IPS-18a (cell line): ENCODE measurements at regions not wholly inside any gene's neighbourhood (a gene's known extent, or its start where the extent isn't known, plus 50 kb on each side); places are given as distances from the start of the nearest gene placed in this dataset.

Source experiments
- H3K27ac ChIP-seq: one replicate; pipeline ENCODE4 v1.5.1; 2013; ENCODE audit warnings: low read length
- H3K27me3 ChIP-seq: one replicate; pipeline ENCODE4 v1.6.1; 2013; ENCODE audit warnings: mild to moderate bottlenecking, low read length; ENCODE audit not compliant: control insufficient read depth, insufficient read depth
- H3K36me3 ChIP-seq: one replicate; pipeline ENCODE4 v1.6.1; 2013; ENCODE audit warnings: low read depth, low read length; ENCODE audit not compliant: control insufficient read depth
- H3K4me1 ChIP-seq: one replicate; pipeline ENCODE4 v1.6.1; 2013; ENCODE audit warnings: low read depth, low read length; ENCODE audit not compliant: control insufficient read depth
- H3K4me3 ChIP-seq: one replicate; pipeline ENCODE4 v1.5.1; 2013; ENCODE audit warnings: low read length
- H3K9ac ChIP-seq: one replicate; pipeline ENCODE4 v1.6.1; 2013; ENCODE audit warnings: mild to moderate bottlenecking, low read length, moderate library complexity
- H3K9me3 ChIP-seq: one replicate; pipeline ENCODE4 v1.6.1; 2013; ENCODE audit warnings: low read depth, low read length; ENCODE audit not compliant: control insufficient read depth

DNA sequence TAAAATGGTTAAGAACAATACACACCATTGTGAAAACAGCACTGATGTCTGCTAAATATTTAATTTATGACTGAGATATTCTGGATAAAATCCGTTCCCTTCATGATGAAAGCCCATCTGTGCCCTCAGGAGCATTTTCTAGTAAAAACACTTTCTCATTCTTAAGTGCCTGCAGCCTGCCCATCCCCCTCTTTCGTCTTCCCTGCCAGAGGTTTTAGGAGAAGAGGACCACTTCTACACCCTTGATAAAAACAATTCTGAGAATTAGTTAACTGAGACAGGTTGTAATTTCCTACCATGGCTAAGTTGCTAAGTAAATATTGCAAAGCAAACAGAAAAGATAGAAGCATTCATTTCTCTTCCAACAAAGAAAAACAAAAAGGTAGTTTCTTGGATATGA lies 272.6 kb downstream of the ATPSCKMT start:
- Histone ChIP-seq H3K27ac (no peak overlapping the region), H3K36me3 (no peaks in the 10 kb centered on the region), H3K4me3 (no peak overlapping the region)

DNA sequence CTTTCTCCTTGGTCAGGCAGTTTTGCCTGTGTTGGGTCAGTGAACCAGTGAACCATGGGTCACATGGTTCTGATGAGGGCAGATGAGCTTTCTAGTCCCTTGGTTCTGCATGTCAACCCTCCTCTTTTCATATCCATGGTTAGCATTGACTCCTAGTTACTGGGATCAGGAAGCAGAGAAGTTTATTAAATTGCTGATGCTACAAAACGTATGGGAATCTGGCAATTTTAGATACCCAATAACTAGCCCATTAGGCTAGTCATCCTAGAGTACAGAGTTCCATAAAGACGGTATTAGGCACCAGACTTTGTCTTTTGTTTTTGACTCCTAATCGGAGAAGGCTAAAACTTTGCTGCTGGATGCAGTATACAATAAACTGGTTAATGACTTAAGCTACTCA lies 273.1 kb downstream of the ATPSCKMT start:
- no peaks in the 10 kb centered on the region for H3K9me3 ChIP-seq
- no peaks in the 10 kb centered on the region for H3K4me1 ChIP-seq
- no peaks in the 10 kb centered on the region for H3K36me3 ChIP-seq
- H3K9ac ChIP-seq: no peak overlapping the region
- H3K27me3 ChIP-seq: no peaks in the 10 kb centered on the region
- H3K27ac ChIP-seq: no peak overlapping the region
- H3K4me3 ChIP-seq: no peak overlapping the region

More for the DNA sequence above, 272.6 kb downstream of the ATPSCKMT start:
- Histone ChIP-seq H3K9me3 (no peaks in the 10 kb centered on the region), H3K9ac (no peak overlapping the region), H3K27me3 (no peaks in the 10 kb centered on the region), H3K4me1 (no peaks in the 10 kb centered on the region)

- Histone ChIP-seq H3K27ac (no peak overlapping the region), H3K36me3 (no peaks in the 10 kb centered on the region), H3K27me3 (no peaks in the 10 kb centered on the region), H3K9ac (no peak overlapping the region), H3K4me3 (no peak overlapping the region), H3K4me1 (no peaks in the 10 kb centered on the region), H3K9me3 (peaks cover 6% of the 10 kb centered on the region)
These were observed 277.6 kb downstream of the ATPSCKMT start for GRCh38 chr5:9972059-9972458.

GRCh38 chr5:9971301-9971700 lies 278.4 kb downstream of the ATPSCKMT start:
- H3K4me3 ChIP-seq: no peak overlapping the region
- H3K9ac ChIP-seq: no peak overlapping the region
- no peak overlapping the region for H3K27ac ChIP-seq
- H3K9me3 ChIP-seq: peaks cover 6% of the 10 kb centered on the region
- no peaks in the 10 kb centered on the region for H3K36me3 ChIP-seq
- no peaks in the 10 kb centered on the region for H3K27me3 ChIP-seq
- no peaks in the 10 kb centered on the region for H3K4me1 ChIP-seq

- H3K4me1 ChIP-seq: peaks cover 6% of the 10 kb centered on the region
- H3K4me3 ChIP-seq: no peak overlapping the region
- no peaks in the 10 kb centered on the region for H3K36me3 ChIP-seq
- H3K27ac ChIP-seq: no peak overlapping the region
- H3K9ac ChIP-seq: no peak overlapping the region
- H3K27me3 ChIP-seq: no peaks in the 10 kb centered on the region
- no peaks in the 10 kb centered on the region for H3K9me3 ChIP-seq
These were observed 290.8 kb downstream of the ATPSCKMT start for GRCh38 chr5:9958914-9959313.

GRCh38 chr5:9957214-9957613 lies 292.5 kb downstream of the ATPSCKMT start:
- Histone ChIP-seq H3K27ac (no peak overlapping the region), H3K9ac (no peak overlapping the region), H3K4me3 (no peak overlapping the region), H3K9me3 (no peaks in the 10 kb centered on the region), H3K4me1 (peaks cover 6% of the 10 kb centered on the region), H3K27me3 (no peaks in the 10 kb centered on the region), H3K36me3 (no peaks in the 10 kb centered on the region)

DNA sequence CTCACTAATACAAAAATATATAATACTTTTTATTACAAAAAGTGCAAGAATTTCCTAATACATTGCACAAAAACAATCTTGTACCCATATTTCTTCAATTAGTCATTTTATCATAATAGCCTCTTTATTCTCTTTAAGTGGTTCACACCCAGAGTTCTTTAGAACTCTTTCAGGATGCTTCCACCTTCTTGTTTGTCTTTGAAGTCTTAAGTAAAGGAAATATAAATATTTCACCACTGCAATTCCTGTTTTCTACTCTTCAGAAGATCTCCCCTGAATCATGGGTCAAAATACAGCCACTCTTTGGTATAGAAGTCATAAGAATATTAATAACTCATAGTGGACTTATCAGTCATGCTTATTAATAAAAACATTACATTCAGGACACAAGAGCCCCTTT lies 293.0 kb downstream of the ATPSCKMT start:
- peaks cover 6% of the 10 kb centered on the region for H3K4me1 ChIP-seq
- no peaks in the 10 kb centered on the region for H3K9me3 ChIP-seq
- H3K9ac ChIP-seq: no peak overlapping the region
- H3K27me3 ChIP-seq: no peaks in the 10 kb centered on the region
- H3K36me3 ChIP-seq: no peaks in the 10 kb centered on the region
- H3K27ac ChIP-seq: no peak overlapping the region
- H3K4me3 ChIP-seq: no peak overlapping the region

DNA sequence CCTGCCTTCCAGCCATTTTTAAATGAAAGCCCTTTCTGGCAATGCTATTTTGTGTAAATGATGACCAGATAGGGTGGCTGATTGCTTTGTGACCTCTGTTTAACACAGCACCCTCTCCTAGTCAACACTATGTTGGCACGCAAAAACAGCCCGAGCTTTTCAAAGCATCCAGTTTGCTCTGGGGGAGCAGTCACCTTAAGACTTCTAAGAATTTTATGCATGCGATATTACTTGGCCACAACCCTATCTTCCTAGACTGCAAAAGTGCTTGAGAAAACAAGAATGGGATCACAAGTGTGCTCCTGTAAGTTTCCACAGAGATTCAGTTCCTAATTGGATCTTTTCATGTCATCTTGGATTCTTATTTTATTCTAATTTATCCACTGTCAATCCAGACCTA lies 294.1 kb downstream of the ATPSCKMT start:
- no peaks in the 10 kb centered on the region for H3K27me3 ChIP-seq
- no peak overlapping the region for H3K9ac ChIP-seq
- H3K9me3 ChIP-seq: no peaks in the 10 kb centered on the region
- H3K4me1 ChIP-seq: peaks cover 6% of the 10 kb centered on the region
- H3K27ac ChIP-seq: no peak overlapping the region
- H3K4me3 ChIP-seq: no peak overlapping the region
- no peaks in the 10 kb centered on the region for H3K36me3 ChIP-seq

DNA sequence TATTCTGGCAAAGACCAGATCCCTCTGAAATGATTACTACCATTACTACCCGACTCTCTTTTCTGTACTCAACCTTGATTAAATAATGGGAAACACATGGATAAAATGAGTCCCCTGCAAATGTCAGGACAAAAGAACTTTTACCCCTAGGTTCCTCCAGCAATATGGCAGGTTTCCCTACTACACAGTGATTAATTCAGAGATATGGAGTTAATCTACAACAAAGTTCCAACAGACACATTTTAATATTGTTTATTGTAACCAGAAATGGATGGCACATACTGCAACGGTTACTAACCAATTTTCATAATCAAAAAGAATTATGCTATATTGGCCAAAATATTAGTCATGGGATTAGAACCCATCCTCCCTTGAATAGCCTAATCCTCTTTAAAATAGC lies 294.8 kb downstream of the ATPSCKMT start:
- Histone ChIP-seq H3K9ac (no peak overlapping the region), H3K36me3 (no peaks in the 10 kb centered on the region), H3K4me3 (no peak overlapping the region), H3K9me3 (no peaks in the 10 kb centered on the region), H3K27ac (no peak overlapping the region), H3K27me3 (no peaks in the 10 kb centered on the region), H3K4me1 (peaks cover 6% of the 10 kb centered on the region)

GRCh38 chr5:9953691-9954090 lies 296.0 kb downstream of the ATPSCKMT start:
- H3K36me3 ChIP-seq: no peaks in the 10 kb centered on the region
- H3K4me1 ChIP-seq: peaks cover 6% of the 10 kb centered on the region
- H3K27ac ChIP-seq: no peak overlapping the region
- H3K9me3 ChIP-seq: no peaks in the 10 kb centered on the region
- H3K27me3 ChIP-seq: no peaks in the 10 kb centered on the region
- H3K9ac ChIP-seq: no peak overlapping the region
- H3K4me3 ChIP-seq: no peak overlapping the region

- Histone ChIP-seq H3K27ac (no peak overlapping the region), H3K4me3 (no peak overlapping the region), H3K27me3 (no peaks in the 10 kb centered on the region), H3K9ac (no peak overlapping the region), H3K36me3 (no peaks in the 10 kb centered on the region), H3K9me3 (no peaks in the 10 kb centered on the region), H3K4me1 (no peaks in the 10 kb centered on the region)
These were observed 297.7 kb downstream of the ATPSCKMT start for GRCh38 chr5:9951865-9952516.

- H3K4me3 ChIP-seq: no peak overlapping the region
- no peaks in the 10 kb centered on the region for H3K9me3 ChIP-seq
- H3K36me3 ChIP-seq: no peaks in the 10 kb centered on the region
- no peaks in the 10 kb centered on the region for H3K4me1 ChIP-seq
- H3K9ac ChIP-seq: no peak overlapping the region
- no peaks in the 10 kb centered on the region for H3K27me3 ChIP-seq
- no peak overlapping the region for H3K27ac ChIP-seq
These were observed 301.7 kb downstream of the ATPSCKMT start for GRCh38 chr5:9947944-9948343.
